Lower lobe of right lung (tissue), 2 donors: ENCODE measurements at regions not wholly inside any gene's neighbourhood (a gene's known extent, or its start where the extent isn't known, plus 50 kb on each side); places are given as distances from the start of the nearest gene placed in this dataset.

ENCODE experiments used
- ATAC-seq, 2 donors: fragments of 200-7000 bp; cut with Tn5 transposase; one replicate each; pipeline ENCODE4 v1.9.1; 2020 to 2022; ENCODE audit warnings: mild to moderate bottlenecking in 2 of 2, moderate library complexity in 2 of 2
- DNase-seq: peaks from one replicate; pipeline ENCODE4 v3.0.0-alpha.2; 2020
- H3K27ac ChIP-seq: fragments of 200-600 bp; one replicate; pipeline ENCODE4 v1.8.0; 2022
- H3K27me3 ChIP-seq: fragments of 200-600 bp; one replicate; pipeline ENCODE4 v1.8.0; 2022; ENCODE audit warnings: low read depth
- H3K36me3 ChIP-seq: fragments of 200-600 bp; one replicate; pipeline ENCODE4 v1.8.0; 2022; ENCODE audit warnings: mild to moderate bottlenecking
- H3K4me1 ChIP-seq: fragments of 200-600 bp; one replicate; pipeline ENCODE4 v1.8.0; 2022
- H3K4me3 ChIP-seq: fragments of 200-600 bp; one replicate; pipeline ENCODE4 v1.8.0; 2022; ENCODE audit warnings: mild to moderate bottlenecking
- H3K9me3 ChIP-seq: fragments of 200-600 bp; one replicate; pipeline ENCODE4 v1.8.0; 2022
- CTCF ChIP-seq: fragments of 200-600 bp; IDR thresholded peaks from one replicate; pipeline ENCODE4 v1.8.0; 2022; ENCODE audit warnings: antibody characterized with exemption, mild to moderate bottlenecking
- intact Hi-C: fragments of 100-400 bp; cut with DNase I; formaldehyde crosslinking; loops from one replicate; pipeline ENCODE4 v1.11.0; 2022
- donor health status: DM: no; HTN: yes; CAD: no; lungs with severe emphysema.

- TF ChIP-seq CTCF, result no peak
- intact Hi-C loops, result no loop called here
- ATAC-seq, result no peak
These were observed 185.8 kb upstream of the NREP start for GRCh38 chr5:111942661-111943401.

GRCh38 chr5:111942201-111942600 lies 185.2 kb upstream of the NREP start:
- intact Hi-C loops, result no loop called here
- ATAC-seq, result no peak
- no peak for TF ChIP-seq CTCF

More at GRCh38 chr5:111942661-111943401, 185.8 kb upstream of the NREP start:
- H3K9me3 ChIP-seq, result no peaks in the 10 kb centered on the region
- H3K27me3 ChIP-seq, result no peaks in the 10 kb centered on the region
- no peaks in the 10 kb centered on the region for H3K36me3 ChIP-seq
- H3K4me3 ChIP-seq, result no peak overlapping the region
- H3K27ac ChIP-seq, result no peak overlapping the region
- DNase-seq, result no peak
- H3K4me1 ChIP-seq, result no peaks in the 10 kb centered on the region

GRCh38 chr5:111937094-111937493 lies 180.1 kb upstream of the NREP start:
- Histone ChIP-seq H3K4me3 (no peak overlapping the region), H3K27me3 (no peaks in the 10 kb centered on the region), H3K27ac (no peak overlapping the region), H3K36me3 (no peaks in the 10 kb centered on the region), H3K4me1 (no peaks in the 10 kb centered on the region), H3K9me3 (no peaks in the 10 kb centered on the region)
- DNase-seq (no peak), ATAC-seq (no peak)
- intact Hi-C loops, result no loop called here
- no peak for TF ChIP-seq CTCF

More at GRCh38 chr5:111942201-111942600, 185.2 kb upstream of the NREP start:
- Histone ChIP-seq H3K4me3 (no peak overlapping the region), H3K36me3 (no peaks in the 10 kb centered on the region), H3K4me1 (no peaks in the 10 kb centered on the region), H3K9me3 (no peaks in the 10 kb centered on the region), H3K27ac (no peak overlapping the region), H3K27me3 (no peaks in the 10 kb centered on the region)
- DNase-seq, result no peak

- Histone ChIP-seq H3K27me3 (no peaks in the 10 kb centered on the region), H3K36me3 (no peaks in the 10 kb centered on the region), H3K9me3 (no peaks in the 10 kb centered on the region), H3K4me1 (no peaks in the 10 kb centered on the region), H3K4me3 (no peak overlapping the region), H3K27ac (no peak overlapping the region)
- ATAC-seq (no peak), DNase-seq (no peak)
- intact Hi-C loops, result no loop called here
- TF ChIP-seq CTCF, result no peak
These were observed 178.8 kb upstream of the NREP start for GRCh38 chr5:111935835-111936234.

GRCh38 chr5:111935009-111935408 lies 178.0 kb upstream of the NREP start:
- DNase-seq (no peak), ATAC-seq (no peak)
- no peak for TF ChIP-seq CTCF

More at GRCh38 chr5:111935009-111935408, 178.0 kb upstream of the NREP start:
- Histone ChIP-seq H3K4me1 (peaks cover under 1% of the 10 kb centered on the region), H3K9me3 (no peaks in the 10 kb centered on the region), H3K27ac (no peak overlapping the region), H3K27me3 (no peaks in the 10 kb centered on the region), H3K36me3 (no peaks in the 10 kb centered on the region), H3K4me3 (no peak overlapping the region)
- intact Hi-C loops, result no loop called here
